HG03045 (cell line): ENCODE measurements at regions not wholly inside any gene's neighbourhood (a gene's known extent, or its start where the extent isn't known, plus 50 kb on each side); places are given as distances from the start of the nearest gene placed in this dataset.
"Not testable (repeated sequence)": the region's sequence is repeated elsewhere in the genome, so short reads cannot be mapped to it uniquely, and the experiment has no call there.

Source experiments
- ATAC-seq: cut with Tn5 transposase; IDR thresholded peaks from one replicate; pipeline ENCODE4 v1.9.1; 2021; ENCODE audit warnings: mild to moderate bottlenecking, moderate library complexity; ENCODE audit not compliant: unreplicated experiment

DNA sequence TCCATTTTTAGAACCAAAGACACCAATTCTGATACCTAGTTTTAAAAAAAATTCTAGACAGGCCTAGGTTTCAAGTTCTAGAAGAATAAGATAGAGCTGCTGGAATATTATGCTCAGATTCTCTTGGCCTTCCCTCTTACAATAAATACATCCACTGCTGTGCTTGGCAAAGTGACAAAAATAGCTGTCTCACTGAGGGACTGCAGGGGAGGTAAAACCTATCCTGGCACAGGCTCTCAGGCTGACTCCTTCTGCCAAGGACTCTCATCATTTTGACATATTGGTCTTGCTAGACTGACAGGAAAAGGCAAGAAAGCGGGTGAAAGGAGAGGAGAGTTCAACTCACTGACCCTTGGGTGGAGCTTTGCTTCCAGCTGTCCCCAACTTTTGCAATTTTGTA lies 197.0 kb upstream of the LHX8 start:
- ATAC-seq = no peak

DNA sequence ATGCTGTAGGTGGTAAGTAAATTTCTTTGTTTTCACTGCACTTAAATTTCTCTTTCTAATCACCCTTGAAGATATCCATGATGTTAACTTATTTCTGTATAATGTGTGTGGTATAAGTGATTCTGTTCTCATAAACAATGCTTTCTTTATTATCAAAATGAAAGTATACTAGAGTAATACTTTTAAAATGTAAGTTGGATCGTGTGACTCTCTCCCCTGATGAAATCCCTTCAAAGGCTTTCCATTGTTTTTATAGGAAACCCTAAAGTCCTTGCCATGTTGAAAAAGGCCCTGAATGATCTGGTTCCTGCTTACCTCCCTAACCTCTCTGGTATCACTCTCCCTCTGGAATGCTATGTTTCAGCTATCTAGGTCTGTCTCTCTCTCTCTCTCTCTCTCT lies 191.1 kb upstream of the LHX8 start:
- ATAC-seq = no peak

DNA sequence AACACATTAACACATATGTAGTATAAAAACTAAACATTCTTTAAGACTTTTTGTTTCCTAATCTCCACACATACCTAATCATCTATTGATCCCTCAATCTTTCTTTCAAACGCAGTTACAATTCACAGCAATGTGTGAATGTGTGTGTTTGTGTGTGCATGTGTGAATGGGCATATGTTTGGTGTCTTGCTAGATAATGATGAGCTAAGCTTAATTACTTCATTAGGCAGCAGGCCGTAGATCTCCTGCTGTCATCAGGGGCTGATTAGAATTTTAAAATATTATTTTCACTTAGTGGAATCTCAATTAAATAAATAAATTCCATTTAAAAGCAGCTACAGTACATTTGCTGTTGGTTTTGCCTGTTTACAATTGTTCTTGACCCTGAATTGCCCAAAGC lies 187.8 kb upstream of the LHX8 start:
- ATAC-seq = no peak

DNA sequence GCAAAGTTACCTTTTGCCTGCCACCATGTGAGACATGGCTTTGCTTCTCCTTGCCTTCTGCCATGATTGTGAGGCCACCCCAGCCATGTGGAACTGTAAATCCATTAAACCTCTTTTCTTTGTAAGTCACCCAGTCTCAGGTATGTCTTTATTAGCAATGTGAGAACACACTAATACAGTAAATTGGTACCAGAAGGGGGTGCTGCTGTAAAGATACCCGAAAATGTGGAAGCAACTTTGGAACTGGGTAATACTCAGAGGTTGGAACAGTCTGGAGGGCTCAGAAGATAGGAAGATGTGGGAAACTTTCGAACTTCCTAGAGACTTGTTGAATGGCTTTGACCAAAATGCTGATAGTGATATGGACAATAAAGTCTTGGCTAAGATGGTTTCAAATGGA lies 184.8 kb upstream of the LHX8 start:
- not testable (repeated sequence) for ATAC-seq

DNA sequence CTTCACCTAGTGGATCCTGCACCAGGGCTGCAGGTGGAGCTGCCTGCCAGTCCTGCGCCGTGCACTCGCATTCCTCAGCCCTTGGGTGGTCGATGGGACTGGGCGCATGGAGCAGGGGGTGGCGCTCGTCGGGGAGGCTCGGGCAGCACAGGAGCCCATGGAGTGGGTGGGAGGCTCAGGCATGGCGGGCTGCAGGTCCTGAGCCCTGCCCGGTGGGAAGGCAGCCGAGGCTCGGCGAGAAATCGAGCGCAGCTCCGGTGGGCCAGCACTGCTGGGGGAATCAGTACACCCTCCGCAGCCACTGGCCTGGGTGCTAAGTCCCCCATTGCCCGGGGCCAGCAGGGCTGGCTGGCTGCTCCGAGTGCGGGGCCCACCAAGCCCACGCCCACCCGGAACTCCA lies 182.2 kb upstream of the LHX8 start:
- not testable (repeated sequence) for ATAC-seq

DNA sequence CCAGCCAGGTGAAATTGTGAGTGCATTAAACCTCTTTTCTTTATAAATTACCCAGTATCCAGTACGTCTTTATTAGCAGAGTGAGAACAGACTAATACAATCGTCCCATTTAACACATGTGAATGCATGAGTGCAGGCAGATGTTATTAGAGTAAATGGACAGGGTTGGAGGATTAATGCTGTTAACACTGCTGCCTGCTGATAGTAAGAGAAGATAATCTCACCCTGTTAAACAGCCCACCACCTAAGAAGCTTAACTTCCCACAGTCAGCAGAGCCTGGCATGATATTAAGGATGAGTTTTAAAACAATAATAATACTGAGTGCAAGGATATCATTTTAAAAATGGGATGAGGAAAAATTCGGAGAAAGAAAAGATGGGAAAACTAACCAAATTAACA lies 181.4 kb upstream of the LHX8 start:
- ATAC-seq = no peak

DNA sequence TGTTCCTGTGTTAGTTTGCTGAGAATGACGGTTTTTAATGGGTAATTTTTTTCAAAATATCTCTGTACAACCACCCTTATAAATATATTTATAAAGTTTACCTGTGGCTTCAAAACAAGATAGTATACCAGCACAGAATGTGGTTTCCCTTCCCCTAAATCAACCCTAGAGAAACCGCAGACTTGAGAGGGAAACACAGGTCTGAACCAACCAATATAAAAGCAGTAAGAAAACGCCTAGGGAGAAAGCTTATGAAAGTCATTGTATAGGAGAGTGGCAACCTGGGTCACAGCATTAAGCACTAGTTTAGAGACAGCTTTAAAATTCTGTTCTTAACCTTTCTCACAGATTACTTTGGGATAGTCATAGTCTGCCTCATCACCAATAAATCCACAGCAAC lies 180.6 kb upstream of the LHX8 start:
- ATAC-seq = no peak

DNA sequence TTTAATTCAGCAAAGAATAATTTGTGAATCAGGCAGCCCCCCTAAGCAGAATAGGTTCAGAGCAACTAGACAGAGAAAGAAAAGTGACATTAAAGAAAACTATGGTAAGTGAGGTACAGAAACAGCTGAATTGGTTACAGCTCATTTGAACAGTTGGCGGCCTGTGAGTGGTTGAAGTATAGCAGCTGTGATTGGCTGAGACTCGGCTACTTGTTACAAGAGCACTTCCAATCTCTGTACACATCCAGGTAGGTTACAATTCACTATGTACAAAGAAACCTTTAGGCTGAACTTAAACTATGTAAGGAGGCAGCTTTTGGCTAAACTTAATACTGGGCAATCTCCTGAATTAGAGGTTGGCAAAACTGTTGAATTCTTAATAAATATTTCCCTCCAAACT lies 171.1 kb upstream of the LHX8 start:
- no peak for ATAC-seq

DNA sequence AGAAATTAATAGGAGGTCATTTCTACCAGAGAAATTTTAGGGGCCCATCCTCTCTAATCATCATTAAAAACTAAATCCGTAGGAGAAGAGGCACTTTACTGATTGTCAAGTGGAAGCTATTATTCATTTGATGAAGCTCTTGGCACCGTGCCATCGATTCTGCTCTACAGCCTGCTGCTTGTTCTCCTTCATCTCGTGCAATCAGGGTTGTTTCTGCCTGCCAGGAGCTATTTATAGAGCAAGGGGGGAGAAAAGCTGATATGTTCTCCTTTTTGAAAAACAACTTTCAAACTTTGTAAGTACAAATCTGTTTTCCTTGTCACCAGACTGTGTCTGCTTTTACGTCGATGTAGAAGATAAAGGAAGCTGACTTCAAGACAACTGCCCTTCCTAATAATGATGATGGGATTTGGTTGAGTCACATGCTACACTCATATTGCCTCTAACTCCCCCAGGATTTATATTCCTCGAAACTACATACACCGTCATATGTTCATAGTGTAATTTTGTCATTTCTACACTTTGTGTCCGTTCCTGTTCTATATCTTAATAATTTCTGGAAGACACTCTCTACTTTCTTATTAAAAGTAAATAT lies 169.6 kb upstream of the LHX8 start:
- ATAC-seq = no peak

DNA sequence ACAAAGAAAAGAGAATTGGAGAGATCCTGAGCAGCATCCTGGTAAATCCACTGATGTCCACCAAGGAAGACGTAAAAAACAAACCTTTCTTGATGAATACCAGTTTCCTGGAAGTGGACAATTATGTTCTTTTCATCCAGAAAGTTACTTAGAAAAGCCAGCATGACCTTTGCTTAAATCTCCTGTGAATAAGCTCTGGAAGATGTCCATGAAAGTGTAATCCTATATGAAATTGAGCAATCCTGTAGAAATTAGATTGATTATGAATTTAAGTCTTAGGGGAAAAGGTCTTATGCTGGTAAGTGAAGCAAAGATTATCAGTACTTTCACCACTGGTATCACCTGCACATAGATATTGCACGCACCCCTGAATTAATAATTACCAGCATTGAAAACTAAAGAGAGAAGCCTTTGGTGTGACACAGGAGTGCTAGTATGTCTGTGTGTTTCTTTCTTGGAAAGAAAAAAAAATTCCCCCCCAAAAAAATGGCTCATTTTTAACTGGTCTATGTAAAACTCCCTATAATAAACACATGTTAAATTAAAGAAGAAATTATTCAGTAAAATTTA lies 164.5 kb upstream of the LHX8 start:
- ATAC-seq = no peak

DNA sequence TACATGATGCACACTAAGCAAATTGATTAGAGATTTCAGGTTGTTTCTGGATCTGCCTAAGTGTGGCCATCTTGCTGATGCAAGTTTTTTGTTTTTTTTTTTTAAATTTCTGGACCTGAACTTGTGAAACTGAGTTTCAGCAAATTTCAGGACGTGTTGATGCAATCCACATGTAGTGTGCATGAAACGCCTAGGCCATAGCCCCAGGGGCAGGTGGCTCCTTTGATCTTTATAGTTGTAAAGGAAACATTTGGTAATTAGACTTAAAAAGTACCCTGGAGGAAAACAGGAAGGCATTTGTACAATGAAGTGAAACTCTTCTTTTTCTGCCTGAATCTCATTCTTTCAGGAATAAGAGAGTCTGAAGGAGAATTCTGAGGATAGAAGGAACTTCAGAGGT lies 162.2 kb upstream of the LHX8 start:
- no peak for ATAC-seq

DNA sequence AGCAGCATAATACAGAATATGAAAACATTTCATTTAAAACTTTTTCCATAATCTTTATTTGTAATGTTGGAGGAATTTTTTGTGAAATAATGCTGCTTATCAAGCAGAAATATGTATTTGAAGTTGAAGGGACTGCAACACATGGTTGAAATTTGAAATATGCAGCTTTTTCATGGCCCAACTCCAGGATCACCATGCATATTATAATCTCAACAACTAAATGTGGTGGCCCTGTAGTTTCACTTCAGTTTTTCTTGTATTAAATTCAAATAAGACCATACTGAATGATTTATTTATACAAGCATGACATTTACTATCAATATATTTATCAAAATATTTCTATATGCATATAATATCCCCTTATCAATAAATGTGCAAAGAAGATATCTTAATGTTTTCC lies 157.7 kb upstream of the LHX8 start:
- no peak for ATAC-seq

DNA sequence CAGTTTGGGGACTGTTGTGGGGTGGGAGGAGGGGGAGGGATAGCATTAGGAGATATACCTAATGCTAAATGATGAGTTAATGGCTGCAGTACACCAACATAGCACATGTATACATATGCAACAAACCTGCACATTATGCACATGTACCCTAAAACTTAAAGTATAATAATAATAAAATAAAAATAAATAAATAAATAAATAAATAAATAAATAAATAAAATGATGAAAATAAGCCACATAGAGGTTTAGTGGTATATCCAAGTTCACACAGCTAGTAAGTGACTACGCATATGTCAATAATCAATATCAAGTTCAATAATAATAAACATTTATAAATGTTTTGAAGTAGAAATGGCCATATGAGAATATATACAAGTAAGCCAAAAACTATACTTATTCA lies 141.7 kb upstream of the LHX8 start:
- not testable (repeated sequence) for ATAC-seq

DNA sequence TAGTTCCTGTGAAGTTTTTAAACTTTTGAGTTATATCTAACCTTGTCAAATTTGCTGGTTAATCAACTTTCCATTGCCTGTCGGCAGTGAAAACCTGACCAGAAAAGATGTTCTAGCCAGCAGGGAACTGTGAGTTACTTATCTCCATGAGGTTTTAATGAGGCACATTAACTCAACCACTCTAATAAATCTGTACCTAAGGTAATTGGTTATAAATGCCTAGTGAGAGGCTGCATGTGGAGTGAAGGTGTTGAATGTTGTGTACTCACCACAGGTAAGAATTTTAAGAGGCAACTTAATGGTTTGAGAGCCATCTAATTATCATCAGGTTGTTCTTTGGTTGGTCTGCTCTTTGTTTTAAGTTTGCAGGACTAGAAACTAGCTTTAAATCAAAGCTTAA lies 138.4 kb upstream of the LHX8 start:
- ATAC-seq = no peak

DNA sequence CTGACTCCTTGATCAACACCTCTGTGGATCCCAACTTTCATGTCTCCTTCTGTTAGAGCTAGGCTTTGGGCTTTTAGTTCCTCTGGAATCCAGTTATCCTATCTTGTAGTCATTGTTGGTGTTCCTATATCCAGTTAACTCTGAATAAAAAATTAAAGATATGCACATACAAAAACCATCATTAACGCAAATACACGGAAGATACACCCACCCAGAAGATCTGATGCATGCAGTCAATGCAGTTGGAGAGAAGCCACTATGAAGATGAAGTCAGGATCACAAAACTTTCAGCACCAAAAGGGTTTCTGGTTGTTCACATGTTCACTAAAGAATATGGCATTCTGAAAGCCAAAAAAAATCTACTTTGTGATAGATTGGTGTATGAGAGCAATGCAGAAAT lies 123.6 kb upstream of the LHX8 start:
- ATAC-seq = no peak

DNA sequence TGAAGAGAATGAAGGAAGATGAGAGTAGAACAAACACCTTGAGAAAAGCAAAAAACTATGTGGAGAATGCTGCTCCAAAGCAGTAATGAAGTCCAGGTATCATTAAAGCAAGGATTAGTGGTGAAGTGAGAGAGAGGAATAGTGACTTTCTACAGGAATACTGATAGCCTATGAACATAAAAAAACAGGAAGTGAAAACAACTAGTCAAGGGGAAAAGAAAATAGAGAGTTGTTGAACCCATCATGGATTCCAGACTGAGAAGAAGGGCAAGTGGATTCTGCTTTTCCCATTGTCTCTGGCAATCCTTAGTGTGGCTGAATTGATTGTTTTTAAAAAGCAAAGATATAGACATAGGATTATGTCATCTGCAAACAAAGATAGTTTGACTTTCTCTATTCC lies 119.9 kb upstream of the LHX8 start:
- ATAC-seq = no peak

DNA sequence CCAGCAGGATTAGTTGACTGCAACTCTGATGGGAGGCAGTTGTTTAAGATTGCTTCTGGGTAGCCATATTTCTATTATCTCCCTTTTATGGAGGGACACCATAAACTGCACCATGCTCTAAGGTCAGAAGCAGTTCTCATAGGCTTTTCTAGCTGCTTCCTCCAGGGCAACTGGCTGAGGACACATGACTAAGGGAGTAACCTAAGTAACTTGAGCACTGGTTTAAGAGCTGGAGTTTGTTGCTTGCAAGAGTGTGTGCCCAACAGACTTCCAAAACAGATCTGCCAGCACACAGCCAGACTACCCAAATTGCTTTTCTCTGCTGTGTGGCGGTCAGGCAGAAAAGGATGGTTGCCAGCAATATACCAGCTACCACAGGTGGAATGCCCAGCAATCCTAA lies 111.2 kb upstream of the LHX8 start:
- ATAC-seq = no peak

DNA sequence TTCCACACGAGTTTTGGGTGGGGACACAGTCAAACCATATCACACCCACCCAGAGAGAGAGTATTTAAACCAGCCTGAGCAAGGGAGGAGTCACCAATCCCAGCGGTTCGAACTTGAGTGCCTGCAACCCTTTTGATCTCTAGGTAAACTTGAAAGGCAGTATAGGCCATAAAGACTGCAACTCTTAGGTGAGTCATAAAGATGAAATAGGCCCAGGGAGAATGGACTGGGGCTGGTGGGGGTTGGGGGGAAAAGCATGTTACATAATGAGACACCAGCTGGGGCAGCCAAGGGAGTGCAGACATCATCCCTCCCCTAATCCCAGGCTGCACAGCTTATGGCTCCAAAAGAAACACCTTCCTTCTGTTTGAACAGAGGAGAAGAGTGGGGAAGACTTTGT lies 99.8 kb upstream of the LHX8 start:
- ATAC-seq = no peak

DNA sequence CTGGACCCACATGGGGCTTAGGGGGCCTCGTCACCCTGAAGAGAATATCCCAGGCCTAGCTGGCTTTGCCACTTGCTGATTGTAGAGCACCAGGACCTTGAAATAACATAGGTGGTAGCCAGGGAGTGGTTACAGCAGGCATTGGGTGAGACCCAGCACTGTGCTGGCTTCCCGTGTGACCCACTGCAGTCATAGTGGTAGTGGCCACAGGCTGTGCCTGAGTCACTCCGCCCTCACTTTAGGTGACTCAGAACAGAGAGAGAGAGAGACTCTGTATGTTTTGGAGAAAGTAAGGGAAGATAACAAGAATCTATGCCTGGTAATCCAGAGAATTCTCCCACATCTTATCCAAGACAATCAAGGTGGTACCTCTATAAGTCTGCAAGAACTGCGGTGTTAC lies 98.7 kb upstream of the LHX8 start:
- no peak for ATAC-seq

DNA sequence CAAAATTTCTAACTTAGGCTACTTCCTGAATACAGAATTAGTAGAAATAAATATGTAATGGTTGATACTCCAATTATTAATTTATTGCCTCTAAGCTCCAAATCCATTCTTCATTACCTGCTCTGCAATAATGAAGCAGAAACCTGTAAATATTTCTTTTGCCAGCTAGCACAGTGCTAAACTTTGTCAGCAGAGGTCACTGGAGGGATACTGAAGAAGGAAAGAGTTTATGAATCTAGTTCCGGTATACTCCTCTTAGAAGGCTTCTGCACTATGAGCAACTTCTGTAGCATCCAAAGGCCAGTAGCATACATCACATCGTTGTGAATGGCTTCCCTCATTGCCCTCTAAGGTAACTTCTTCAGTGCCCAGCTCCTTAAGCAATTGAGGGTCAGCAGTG lies 81.0 kb upstream of the LHX8 start:
- no peak for ATAC-seq

DNA sequence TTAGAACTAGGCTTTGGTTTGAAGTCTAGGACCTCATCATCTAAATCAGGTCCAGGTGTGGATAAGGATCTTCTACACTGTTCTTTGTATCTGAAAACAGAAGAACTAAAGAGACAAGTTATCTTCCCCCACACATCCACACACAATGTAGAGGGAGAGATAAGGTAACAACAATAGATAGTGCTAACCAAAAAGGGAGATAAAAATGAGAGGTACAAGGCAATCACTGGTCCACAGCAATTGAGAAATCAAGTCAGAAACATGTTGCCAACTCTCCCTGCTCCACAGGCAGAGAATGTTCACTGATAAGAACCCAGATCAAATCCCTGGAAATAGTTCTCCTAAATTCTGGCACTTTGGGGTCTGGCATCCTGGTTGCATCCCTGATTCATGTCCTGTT lies 75.8 kb upstream of the LHX8 start:
- no peak for ATAC-seq

DNA sequence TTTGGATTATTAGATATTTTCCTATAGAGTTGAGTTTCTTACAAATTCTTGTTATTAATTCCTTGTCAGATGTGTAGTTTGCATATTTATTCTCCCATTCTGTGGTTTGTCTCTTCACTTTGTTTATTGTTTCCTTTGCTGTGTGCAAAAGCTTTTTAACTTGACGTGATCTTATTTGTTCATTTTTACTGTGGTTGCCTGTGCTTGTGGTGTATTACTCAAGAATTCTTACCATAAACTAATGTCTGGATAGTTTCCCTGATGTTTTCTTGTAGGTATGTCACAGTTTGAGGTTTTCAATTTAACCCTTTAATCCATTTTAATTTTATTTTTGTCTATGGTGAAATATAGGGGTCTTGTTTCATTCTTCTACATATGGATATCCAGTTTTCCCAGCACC lies 72.1 kb upstream of the LHX8 start:
- ATAC-seq = no peak

DNA sequence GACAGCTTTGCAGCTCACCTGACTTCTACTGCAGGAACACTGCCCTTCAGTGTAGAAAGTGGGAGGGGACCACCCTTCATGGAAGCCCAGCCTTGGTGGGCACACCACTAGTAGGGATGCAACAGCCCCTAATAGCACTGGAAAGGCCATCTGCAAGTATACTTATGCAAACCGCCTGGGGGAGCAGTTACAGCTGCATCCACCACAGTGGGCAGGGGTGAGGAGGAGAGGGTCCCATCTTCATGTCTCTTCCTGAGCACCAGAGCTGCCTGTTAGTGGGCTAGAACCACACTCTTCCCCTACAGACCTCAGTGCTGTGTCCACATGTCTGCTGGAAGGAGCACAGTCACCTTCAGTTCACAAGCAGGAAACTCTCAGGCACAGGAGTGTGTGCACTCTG lies 66.2 kb upstream of the LHX8 start:
- ATAC-seq = no peak
